Choroid plexus epithelial cell (primary cell): ENCODE measurements at regions not wholly inside any gene's neighbourhood (a gene's known extent, or its start where the extent isn't known, plus 50 kb on each side); places are given as distances from the start of the nearest gene placed in this dataset.

Experiments
- DNase-seq: peaks from one replicate; pipeline ENCODE4 v3.0.0-alpha.2; 2010; ENCODE audit warnings: low read depth
- H3K4me3 ChIP-seq: 2 replicates; pipeline ENCODE4 v1.5.1; 2011; ENCODE audit warnings: low read depth, mild to moderate bottlenecking, control low read depth, low read length, moderate library complexity
- CTCF ChIP-seq: conservative IDR thresholded peaks from 2 replicates; pipeline ENCODE4 v1.5.1; 2011; ENCODE audit warnings: low read depth, mild to moderate bottlenecking, control low read depth, inconsistent platforms, low read length, moderate library complexity

- peak; percentile 29 for DNase-seq
- TF ChIP-seq CTCF, result no peak
- H3K4me3 ChIP-seq, result no peak overlapping the region
Observed at GRCh38 chrX:96438803-96439202, 245.8 kb upstream of the DIAPH2 start.

- no peak for TF ChIP-seq CTCF
- DNase-seq, result peak; percentile 49
- no peak overlapping the region for H3K4me3 ChIP-seq
Observed at GRCh38 chrX:96440941-96441340, 243.7 kb upstream of the DIAPH2 start.

GRCh38 chrX:96445531-96446065 lies 239.0 kb upstream of the DIAPH2 start:
- no peak for TF ChIP-seq CTCF
- no peak overlapping the region for H3K4me3 ChIP-seq
- DNase-seq, result no peak

- no peak overlapping the region for H3K4me3 ChIP-seq
- no peak for TF ChIP-seq CTCF
- no peak for DNase-seq
Observed at GRCh38 chrX:96446524-96446923, 238.1 kb upstream of the DIAPH2 start.

GRCh38 chrX:96447161-96447560 lies 237.5 kb upstream of the DIAPH2 start:
- TF ChIP-seq CTCF, result no peak
- no peak overlapping the region for H3K4me3 ChIP-seq
- DNase-seq, result no peak

GRCh38 chrX:96449191-96449590 lies 235.5 kb upstream of the DIAPH2 start:
- no peak for DNase-seq
- no peak overlapping the region for H3K4me3 ChIP-seq
- no peak for TF ChIP-seq CTCF

GRCh38 chrX:96449896-96450295 lies 234.7 kb upstream of the DIAPH2 start:
- DNase-seq, result no peak
- no peak overlapping the region for H3K4me3 ChIP-seq
- no peak for TF ChIP-seq CTCF
